Activated CD4-positive, alpha-beta memory T cell treated with anti-CD3 and anti-CD28 coated beads for 36 hours (primary cell): ENCODE measurements at regions not wholly inside any gene's neighbourhood (a gene's known extent, or its start where the extent isn't known, plus 50 kb on each side); places are given as distances from the start of the nearest gene placed in this dataset.

Experiments
- CTCF ChIA-PET: fragments of 350-600 bp; sonication (Branson Sonifier 250); formaldehyde crosslinking; loops from one replicate; lab custom pipeline; 2021; ENCODE audit warnings: antibody characterized with exemption, inconsistent platforms; lab: Charles Lee
- POLR2A ChIA-PET: fragments of 350-600 bp; sonication (Branson Sonifier 250); formaldehyde crosslinking; loops from one replicate; lab custom pipeline; 2021; ENCODE audit warnings: antibody characterized with exemption; lab: Charles Lee
- DNase-seq: peaks from one replicate; pipeline ENCODE4 v3.0.0-alpha.2; 2020
- H3K27ac Mint-ChIP-seq: one replicate; pipeline ENCODE4 v1.8.0; 2021; ENCODE audit warnings: mixed read lengths
- H3K27me3 Mint-ChIP-seq: one replicate; pipeline ENCODE4 v1.8.0; 2021; ENCODE audit warnings: mixed read lengths
- H3K36me3 Mint-ChIP-seq: one replicate; pipeline ENCODE4 v1.8.0; 2021; ENCODE audit warnings: mixed read lengths
- H3K4me1 Mint-ChIP-seq: one replicate; pipeline ENCODE4 v1.8.0; 2021; ENCODE audit warnings: low read depth, mixed read lengths
- H3K4me3 Mint-ChIP-seq: one replicate; pipeline ENCODE4 v1.8.0; 2021; ENCODE audit warnings: mild to moderate bottlenecking, mixed read lengths
- H3K9me3 Mint-ChIP-seq: one replicate; pipeline ENCODE4 v1.8.0; 2021; ENCODE audit warnings: mixed read lengths
- intact Hi-C: fragments of 100-400 bp; cut with micrococcal nuclease; formaldehyde crosslinking; loops from one replicate; pipeline ENCODE4 v1.15.1; 2023

DNA sequence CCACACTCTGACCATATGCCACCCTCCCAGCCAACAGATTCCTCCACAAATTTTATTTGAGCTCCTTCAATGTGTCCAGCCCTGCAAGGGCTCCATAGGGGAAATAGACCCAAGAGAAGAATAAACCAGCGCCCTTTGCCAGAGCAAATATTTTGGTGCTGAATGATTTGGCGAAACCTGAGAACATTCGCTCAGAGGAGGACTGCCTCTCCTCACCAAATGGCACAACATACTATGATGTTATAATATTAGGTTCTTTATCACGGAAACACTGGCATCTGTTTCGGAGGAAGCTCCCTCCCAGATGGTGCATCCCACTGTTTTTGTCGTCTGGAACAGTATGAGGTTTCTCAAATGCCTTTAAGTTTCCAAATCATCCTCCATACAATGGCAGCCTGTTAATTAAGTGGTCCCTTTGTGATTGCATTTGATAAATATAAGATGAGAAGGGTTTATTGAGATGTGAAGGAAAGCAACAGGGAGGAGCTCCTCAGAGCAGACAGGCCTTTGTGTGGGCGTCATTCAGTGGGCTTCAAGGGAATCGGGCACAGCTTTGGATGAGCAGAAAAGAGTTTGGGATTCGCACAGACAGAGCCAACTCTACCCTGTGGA is 139.1 kb upstream of the ADRA1B start:
- no peak overlapping the region for H3K4me3 Mint-ChIP-seq
- no peak overlapping the region for H3K27ac Mint-ChIP-seq
- intact Hi-C loops: loop anchor here (5.0 to 10.0 kb wide), 4 partner anchors 365 to 638 kb away; partner anchors contain the start of genes IL12B, SLU7 and UBLCP1
- CTCF ChIA-PET: no interaction called here
- POLR2A ChIA-PET: no interaction called here
- H3K36me3 Mint-ChIP-seq: no peaks in the 10 kb centered on the region
- H3K4me1 Mint-ChIP-seq: peaks cover 44% of the 10 kb centered on the region
- H3K9me3 Mint-ChIP-seq: no peaks in the 10 kb centered on the region
- H3K27me3 Mint-ChIP-seq: peaks cover 44% of the 10 kb centered on the region
- DNase-seq: no peak

DNA sequence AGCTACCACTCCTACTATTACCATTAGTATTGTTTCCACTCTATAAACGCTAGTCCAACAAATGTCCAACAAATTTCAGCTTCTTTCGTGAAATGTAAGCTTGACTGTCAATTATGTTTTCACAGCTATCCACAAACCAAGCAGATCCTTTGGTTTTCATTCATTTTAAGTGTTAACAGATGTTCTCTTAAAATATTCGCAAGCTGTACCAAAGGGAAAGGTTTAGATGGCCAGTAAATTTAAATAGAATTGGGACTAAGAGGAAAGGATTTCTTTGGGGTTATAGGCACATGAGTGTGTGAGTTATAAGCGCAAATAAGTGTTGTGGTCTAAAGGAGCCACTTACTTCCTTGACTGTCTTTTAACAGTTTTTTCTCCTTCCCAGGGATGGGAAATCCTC is 136.8 kb upstream of the ADRA1B start:
- Mint-ChIP-seq H3K4me1 (peaks cover 38% of the 10 kb centered on the region), H3K27ac (no peak overlapping the region), H3K4me3 (no peak overlapping the region), H3K27me3 (peaks cover 41% of the 10 kb centered on the region), H3K36me3 (no peaks in the 10 kb centered on the region), H3K9me3 (no peaks in the 10 kb centered on the region)
- ChIA-PET POLR2A (no interaction called here), CTCF (interaction anchor here (0.9 to 1.0 kb wide), 2 partner anchors 25 to 263 kb away, joined by 3 to 5 read pairs; no protein-coding TSS in a partner anchor)
- intact Hi-C loops: loop anchor here (2.0 to 10.0 kb wide), 5 partner anchors 323 to 635 kb away; partner anchors contain the start of genes IL12B, SLU7 and UBLCP1
- no peak for DNase-seq

DNA sequence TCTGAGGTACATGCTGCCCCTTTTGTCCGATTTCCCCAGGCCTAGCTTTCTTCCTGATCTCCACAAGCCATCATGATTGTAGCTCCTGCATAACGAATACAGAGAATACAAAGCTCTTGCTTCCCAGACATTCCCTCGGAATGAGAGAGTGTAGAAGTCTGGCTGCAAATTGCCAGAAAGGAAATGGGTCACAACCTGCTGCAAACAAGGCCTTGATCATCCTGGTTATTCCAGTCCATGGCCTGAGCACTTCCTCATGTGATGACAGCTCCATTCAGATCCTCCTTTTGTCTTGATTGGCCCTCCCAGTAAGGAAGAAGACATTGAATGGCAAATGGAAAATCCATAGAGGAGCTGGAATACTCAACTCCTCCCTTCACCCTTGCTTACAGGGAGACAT is 136.0 kb upstream of the ADRA1B start:
- no peak for DNase-seq
- Mint-ChIP-seq H3K9me3 (no peaks in the 10 kb centered on the region), H3K27me3 (peaks cover 38% of the 10 kb centered on the region), H3K36me3 (no peaks in the 10 kb centered on the region), H3K27ac (no peak overlapping the region), H3K4me1 (peaks cover 38% of the 10 kb centered on the region), H3K4me3 (no peak overlapping the region)
- intact Hi-C loops: no loop called here
- ChIA-PET CTCF (no interaction called here), POLR2A (no interaction called here)

DNA sequence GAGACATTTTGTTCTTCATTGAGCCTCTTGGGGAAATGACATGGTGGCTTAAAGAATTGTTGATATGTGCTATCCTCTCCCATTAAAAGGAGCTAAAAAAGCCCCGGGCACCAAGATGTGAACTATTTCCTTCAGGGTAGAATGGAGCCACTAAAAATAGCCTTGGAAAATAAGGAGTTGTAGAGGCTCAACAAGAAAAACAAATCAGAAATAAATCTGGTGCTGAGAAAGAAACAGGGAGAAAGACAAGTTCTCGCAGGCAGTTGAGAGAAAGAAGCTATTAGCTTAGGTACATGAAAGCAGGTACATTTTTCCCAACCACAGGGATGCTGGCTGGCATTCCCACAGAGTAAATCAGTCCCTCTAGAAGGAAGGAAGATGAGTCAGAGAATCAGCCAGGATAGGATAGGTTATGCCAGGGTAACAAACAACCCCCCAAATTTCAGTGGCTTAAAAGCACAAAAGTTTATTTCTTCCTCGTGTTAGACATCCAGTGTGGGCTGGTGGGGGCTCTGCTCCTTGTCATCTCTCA is 134.6 kb upstream of the ADRA1B start:
- no peak for DNase-seq
- no peak overlapping the region for H3K4me3 Mint-ChIP-seq
- H3K27me3 Mint-ChIP-seq: peaks cover 44% of the 10 kb centered on the region
- H3K36me3 Mint-ChIP-seq: no peaks in the 10 kb centered on the region
- ChIA-PET CTCF (interaction anchor here (1.5 kb wide), 1 partner anchor 625 kb away, joined by 3 read pairs; no protein-coding TSS in a partner anchor), POLR2A (no interaction called here)
- no peak overlapping the region for H3K27ac Mint-ChIP-seq
- intact Hi-C loops: no loop called here
- H3K4me1 Mint-ChIP-seq: peaks cover 37% of the 10 kb centered on the region
- no peaks in the 10 kb centered on the region for H3K9me3 Mint-ChIP-seq

DNA sequence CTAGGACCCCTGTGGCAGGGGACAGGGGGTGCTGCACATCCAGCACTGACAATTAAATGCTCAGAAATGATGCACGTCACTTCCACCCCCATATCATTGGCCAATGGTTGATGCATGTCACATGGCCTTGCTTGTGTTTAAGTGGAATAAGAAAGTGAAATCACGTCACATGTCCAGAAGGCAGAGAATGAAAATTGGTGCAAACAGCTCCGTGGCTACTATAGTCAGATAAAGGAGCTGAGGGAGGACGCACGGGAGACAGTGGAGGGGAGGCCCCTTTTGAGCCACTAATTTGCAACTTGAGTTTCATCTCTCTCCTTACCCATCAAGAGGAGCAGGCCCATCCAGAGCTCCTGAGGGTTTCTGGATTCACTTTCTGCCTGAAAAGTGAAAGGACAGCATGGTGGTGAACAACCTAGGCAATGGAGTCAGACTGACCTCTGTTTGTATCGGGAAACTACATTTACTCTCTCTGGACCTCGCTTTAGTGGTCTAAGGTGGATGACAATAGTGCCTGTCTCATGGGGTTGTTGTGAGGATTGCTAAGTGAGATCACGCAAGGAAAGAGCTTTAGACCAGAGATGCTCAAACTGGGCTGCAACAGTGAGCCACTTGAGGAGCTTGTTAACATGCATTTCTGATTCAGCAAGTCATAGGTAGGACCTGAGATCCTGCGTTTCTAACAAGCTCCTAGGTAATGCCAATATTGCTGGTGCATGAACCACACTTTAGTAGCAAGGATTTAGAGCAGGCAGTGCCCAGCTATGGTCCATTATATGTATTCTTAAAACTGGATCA is 133.9 kb upstream of the ADRA1B start:
- H3K27ac Mint-ChIP-seq: no peak overlapping the region
- H3K4me3 Mint-ChIP-seq: no peak overlapping the region
- no peaks in the 10 kb centered on the region for H3K36me3 Mint-ChIP-seq
- CTCF ChIA-PET: interaction anchor here (1.5 kb wide), 1 partner anchor 625 kb away, joined by 3 read pairs; no protein-coding TSS in a partner anchor
- H3K27me3 Mint-ChIP-seq: peaks cover 39% of the 10 kb centered on the region
- intact Hi-C loops: no loop called here
- POLR2A ChIA-PET: no interaction called here
- no peaks in the 10 kb centered on the region for H3K9me3 Mint-ChIP-seq
- peaks cover 37% of the 10 kb centered on the region for H3K4me1 Mint-ChIP-seq
- peak; percentile 31 for DNase-seq

DNA sequence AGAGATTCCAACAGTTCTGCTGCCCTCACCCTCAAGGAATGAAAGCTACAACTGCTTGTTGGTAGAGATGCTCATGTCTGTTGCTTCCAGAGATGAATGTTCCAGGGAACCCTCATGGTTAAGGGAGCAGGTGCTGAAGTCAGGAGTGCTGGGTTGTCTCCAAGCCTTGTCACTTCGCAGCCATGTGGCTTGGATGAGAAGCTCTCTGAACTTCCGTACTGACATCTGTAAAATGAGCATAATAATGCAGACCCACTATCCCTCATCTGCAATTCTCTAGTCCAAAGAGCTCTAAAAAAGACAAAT is 133.3 kb upstream of the ADRA1B start:
- ChIA-PET POLR2A (no interaction called here), CTCF (interaction anchor here (1.5 kb wide), 1 partner anchor 626 kb away, joined by 3 read pairs; no protein-coding TSS in a partner anchor)
- Mint-ChIP-seq H3K27ac (no peak overlapping the region), H3K36me3 (no peaks in the 10 kb centered on the region), H3K27me3 (peaks cover 38% of the 10 kb centered on the region), H3K4me1 (peaks cover 37% of the 10 kb centered on the region), H3K9me3 (no peaks in the 10 kb centered on the region), H3K4me3 (no peak overlapping the region)
- no peak for DNase-seq
- intact Hi-C loops: no loop called here

DNA sequence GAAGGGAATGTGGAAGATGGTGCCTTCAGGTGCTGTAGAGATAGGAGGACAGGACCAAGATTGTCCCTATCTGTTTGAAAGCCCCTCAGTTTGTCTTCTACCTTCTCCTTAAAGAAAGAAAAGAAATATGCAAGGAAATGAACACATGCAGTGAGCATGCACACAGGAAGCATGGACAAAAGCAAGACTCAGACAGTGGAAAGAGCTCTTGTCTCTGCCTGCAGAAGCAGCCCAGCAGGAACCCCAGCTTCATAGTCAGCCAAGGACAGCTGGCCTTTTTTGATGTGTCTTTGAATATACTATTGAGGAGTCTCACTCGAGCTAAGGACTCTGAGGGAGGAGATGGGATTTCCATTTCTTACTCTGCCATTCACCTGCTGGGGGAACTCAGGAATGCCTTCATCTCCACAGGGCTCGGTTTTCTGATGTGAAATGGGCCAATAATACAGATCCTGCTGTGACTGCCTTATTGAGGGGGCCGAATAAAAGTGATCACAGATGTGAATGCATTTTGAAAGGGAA is 132.5 kb upstream of the ADRA1B start:
- ChIA-PET POLR2A (no interaction called here), CTCF (no interaction called here)
- no peak for DNase-seq
- H3K27me3 Mint-ChIP-seq: peaks cover 40% of the 10 kb centered on the region
- peaks cover 33% of the 10 kb centered on the region for H3K4me1 Mint-ChIP-seq
- intact Hi-C loops: no loop called here
- H3K9me3 Mint-ChIP-seq: no peaks in the 10 kb centered on the region
- no peaks in the 10 kb centered on the region for H3K36me3 Mint-ChIP-seq
- no peak overlapping the region for H3K4me3 Mint-ChIP-seq
- H3K27ac Mint-ChIP-seq: no peak overlapping the region

DNA sequence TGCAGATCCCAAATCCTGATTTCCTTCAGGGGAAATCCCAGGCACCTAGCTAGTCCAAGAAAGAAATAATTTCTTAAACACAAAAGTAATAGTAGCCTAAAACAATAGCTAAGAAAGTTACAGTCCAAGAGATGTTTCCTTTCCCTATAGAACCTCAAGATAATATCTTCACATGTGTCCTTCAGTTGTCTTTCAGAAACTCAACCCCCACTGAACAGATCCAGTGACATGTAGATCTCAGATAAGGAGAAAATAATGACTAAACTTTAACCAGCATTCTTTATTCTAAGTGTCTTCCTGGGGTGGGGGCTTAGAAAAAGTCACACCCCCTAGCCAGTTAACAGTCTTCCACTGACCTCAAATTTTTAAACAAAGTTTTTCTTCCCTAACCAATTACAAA is 131.3 kb upstream of the ADRA1B start:
- no peaks in the 10 kb centered on the region for H3K9me3 Mint-ChIP-seq
- H3K4me1 Mint-ChIP-seq: peaks cover 23% of the 10 kb centered on the region
- ChIA-PET CTCF (no interaction called here), POLR2A (no interaction called here)
- peaks cover 40% of the 10 kb centered on the region for H3K27me3 Mint-ChIP-seq
- H3K36me3 Mint-ChIP-seq: no peaks in the 10 kb centered on the region
- no peak for DNase-seq
- no peak overlapping the region for H3K4me3 Mint-ChIP-seq
- intact Hi-C loops: no loop called here
- no peak overlapping the region for H3K27ac Mint-ChIP-seq

DNA sequence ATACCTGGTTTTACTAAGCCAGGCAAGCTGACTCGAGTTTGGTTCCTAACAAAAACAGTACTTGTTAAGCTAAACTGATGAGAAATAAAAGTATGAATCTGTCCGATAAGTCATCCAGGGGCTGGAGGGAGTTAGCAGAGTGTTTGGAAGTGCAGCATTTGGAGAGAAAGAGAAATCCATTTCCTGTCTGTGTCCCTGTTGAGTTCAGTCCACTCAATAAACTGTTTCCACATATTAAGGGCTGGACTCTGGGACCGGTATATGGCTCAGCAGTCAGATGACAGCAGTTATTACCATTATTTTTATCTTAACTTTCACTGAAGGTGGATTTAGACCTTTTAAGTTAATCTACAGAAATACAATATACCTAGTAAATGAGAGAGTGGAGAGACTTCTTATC is 130.6 kb upstream of the ADRA1B start:
- POLR2A ChIA-PET: no interaction called here
- no peak overlapping the region for H3K27ac Mint-ChIP-seq
- H3K36me3 Mint-ChIP-seq: no peaks in the 10 kb centered on the region
- no peak overlapping the region for H3K4me3 Mint-ChIP-seq
- DNase-seq: no peak
- H3K4me1 Mint-ChIP-seq: peaks cover 19% of the 10 kb centered on the region
- intact Hi-C loops: no loop called here
- CTCF ChIA-PET: no interaction called here
- no peaks in the 10 kb centered on the region for H3K9me3 Mint-ChIP-seq
- H3K27me3 Mint-ChIP-seq: peaks cover 42% of the 10 kb centered on the region

DNA sequence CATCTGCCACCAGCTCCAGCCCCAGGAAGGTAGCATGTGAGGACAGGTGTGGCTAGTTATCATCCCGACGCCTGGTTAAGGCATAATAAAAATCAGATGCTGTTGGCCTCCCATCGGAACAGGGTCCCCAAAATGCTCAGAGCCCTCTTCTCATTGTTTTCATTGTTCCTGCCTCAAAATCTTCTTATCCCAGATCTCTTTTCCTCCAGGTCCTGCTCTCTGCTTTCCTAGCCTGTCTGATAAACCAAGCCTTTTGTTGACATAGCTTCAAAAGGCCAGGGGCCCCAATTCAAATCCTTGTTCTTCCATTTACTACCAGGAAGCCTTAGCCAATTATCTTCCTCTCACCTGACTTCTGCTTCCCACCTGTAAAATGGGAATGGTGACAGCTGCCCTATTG is 130.1 kb upstream of the ADRA1B start:
- intact Hi-C loops: no loop called here
- ChIA-PET CTCF (interaction anchor here (0.6 kb wide), 1 partner anchor 483 kb away, joined by 3 read pairs; no protein-coding TSS in a partner anchor), POLR2A (no interaction called here)
- peaks cover 15% of the 10 kb centered on the region for H3K4me1 Mint-ChIP-seq
- H3K4me3 Mint-ChIP-seq: no peak overlapping the region
- H3K36me3 Mint-ChIP-seq: no peaks in the 10 kb centered on the region
- DNase-seq: no peak
- no peak overlapping the region for H3K27ac Mint-ChIP-seq
- H3K27me3 Mint-ChIP-seq: peaks cover 40% of the 10 kb centered on the region
- no peaks in the 10 kb centered on the region for H3K9me3 Mint-ChIP-seq

DNA sequence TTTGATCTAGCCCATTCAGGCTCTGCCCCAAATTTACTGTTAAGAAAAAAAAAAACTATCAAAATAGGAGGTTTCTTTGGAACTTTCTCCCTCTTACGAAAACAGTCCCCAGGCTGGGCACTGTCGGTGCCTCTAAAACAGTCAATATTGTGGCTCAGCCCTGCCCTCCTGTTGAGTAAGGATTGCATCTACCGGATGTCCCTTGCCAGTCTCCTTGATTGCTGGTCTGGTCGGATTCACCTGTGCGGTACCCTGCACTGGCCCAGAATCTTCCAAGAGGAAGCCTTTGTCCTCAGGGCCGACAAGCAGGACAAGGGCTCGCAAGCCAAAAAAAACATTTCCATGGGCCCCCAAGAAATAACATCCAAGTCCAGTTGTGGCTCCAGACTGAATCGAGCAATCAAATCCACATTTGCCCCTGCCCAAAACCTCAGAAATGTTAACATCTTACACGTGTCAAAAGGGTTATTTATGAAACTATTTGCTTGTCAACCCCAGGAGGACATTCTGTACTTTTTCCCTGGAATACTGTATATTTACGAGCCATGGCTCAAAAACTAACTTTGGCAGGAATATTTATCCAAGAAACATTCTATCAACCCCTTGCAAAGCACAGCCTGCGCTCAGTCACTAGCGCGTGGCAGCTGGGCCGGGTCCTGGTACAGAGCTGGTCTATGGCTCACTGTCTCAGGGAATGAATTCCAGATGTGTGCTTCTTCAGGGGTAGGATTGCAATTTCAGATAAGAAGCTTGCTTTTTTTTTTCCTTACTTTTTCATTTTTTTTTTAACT is 129.2 kb upstream of the ADRA1B start:
- peaks cover 7% of the 10 kb centered on the region for H3K4me1 Mint-ChIP-seq
- no peaks in the 10 kb centered on the region for H3K9me3 Mint-ChIP-seq
- ChIA-PET CTCF (interaction anchor here (0.6 kb wide), 1 partner anchor 484 kb away, joined by 3 read pairs; no protein-coding TSS in a partner anchor), POLR2A (no interaction called here)
- intact Hi-C loops: no loop called here
- peaks cover 38% of the 10 kb centered on the region for H3K27me3 Mint-ChIP-seq
- no peaks in the 10 kb centered on the region for H3K36me3 Mint-ChIP-seq
- H3K27ac Mint-ChIP-seq: no peak overlapping the region
- no peak for DNase-seq
- H3K4me3 Mint-ChIP-seq: no peak overlapping the region

DNA sequence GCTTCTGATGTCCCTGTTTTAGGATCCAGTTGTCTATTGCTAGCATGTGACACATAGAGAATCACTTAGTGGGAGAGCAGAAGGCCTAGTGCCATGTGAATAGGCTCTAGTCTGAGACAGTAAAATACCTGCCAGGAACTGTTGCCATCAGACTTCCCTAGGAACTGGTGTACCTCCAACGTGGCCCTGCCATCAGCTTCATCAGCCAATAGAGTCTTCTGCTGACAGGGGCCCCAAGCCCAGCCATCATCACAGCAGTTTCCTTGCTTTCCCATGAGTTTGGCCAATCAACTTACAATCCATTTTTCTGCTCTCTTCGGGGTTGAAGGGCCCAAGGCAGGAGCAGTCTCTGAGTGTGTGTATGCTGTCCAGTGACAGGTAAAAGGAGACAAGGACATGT is 128.4 kb upstream of the ADRA1B start:
- CTCF ChIA-PET: no interaction called here
- no peak for DNase-seq

More for the DNA sequence above, 128.4 kb upstream of the ADRA1B start:
- H3K4me3 Mint-ChIP-seq: no peak overlapping the region
- peaks cover 2% of the 10 kb centered on the region for H3K4me1 Mint-ChIP-seq
- no peaks in the 10 kb centered on the region for H3K9me3 Mint-ChIP-seq
- H3K27me3 Mint-ChIP-seq: peaks cover 38% of the 10 kb centered on the region
- H3K27ac Mint-ChIP-seq: no peak overlapping the region
- intact Hi-C loops: no loop called here
- POLR2A ChIA-PET: no interaction called here
- no peaks in the 10 kb centered on the region for H3K36me3 Mint-ChIP-seq
